HepG2 (cell line): ENCODE measurements at regions not wholly inside any gene's neighbourhood (a gene's known extent, or its start where the extent isn't known, plus 50 kb on each side); places are given as distances from the start of the nearest gene placed in this dataset.

Source experiments
- ATAC-seq: fragments of 200-7000 bp; cut with Tn5 transposase; 3 replicates; pipeline ENCODE4 v1.9.1; 2020; ENCODE audit warnings: mild to moderate bottlenecking, moderate library complexity
- BruUV-seq: library from RNA; stranded (reverse); fragments of 400-500 nt; replicated peaks from 2 replicates; lab custom pipeline; 2021; lab: Mats Ljungman, UMichigan
- CTCF ChIA-PET: fragments of 300-600 bp; formaldehyde crosslinking; extraction: SDS; loops from one replicate; lab custom pipeline; 2021; ENCODE audit warnings: low total read pairs, inconsistent platforms, low intra/inter-chr PET ratio; lab: Yijun Ruan, JAX
- POLR2A ChIA-PET: fragments of 350-600 bp; sonication (Branson Sonifier 250); formaldehyde crosslinking; loops from one replicate; lab custom pipeline; 2020; ENCODE audit warnings: antibody characterized with exemption, inconsistent platforms; lab: Yijun Ruan, JAX
- DNase-seq: peaks from one replicate; pipeline ENCODE4 v3.0.0-alpha.2; 2015; ENCODE audit warnings: low spot score
- FAIRE-seq: peaks from 3 replicates; lab custom pipeline; 2011; peaks lifted over from hg19 to GRCh38; lab: Jason Lieb, UNC
- H2AFZ ChIP-seq: one replicate; pipeline ENCODE4 v1.6.1; 2011; ENCODE audit warnings: low read length, inconsistent platforms
- H3K27ac ChIP-seq: fragments of 300-600 bp; 3 replicates; pipeline ENCODE4 v1.8.0; 2011; ENCODE audit warnings: mixed run types, mild to moderate bottlenecking, mixed read lengths, low read length, inconsistent platforms; ENCODE audit not compliant: insufficient read depth; ENCODE audit errors: extremely low read length
- H3K27me3 ChIP-seq, 2 experiments: fragments of 200-600 bp in 1 of 2; 2 replicates in 1 of 2; 3 replicates in 1 of 2; pipeline versions ENCODE4 v1.6.0 to v1.8.0; 2011; ENCODE audit warnings: low read length in 2 of 2, mild to moderate bottlenecking in 2 of 2, moderate library complexity in 2 of 2, inconsistent platforms in 1 of 2; ENCODE audit not compliant: insufficient read depth in 2 of 2, control insufficient read depth in 1 of 2
- H3K36me3 ChIP-seq, 2 experiments: fragments of 200-600 bp in 1 of 2; replicated peaks in 1 of 2; 2 replicates in 1 of 2; 3 replicates in 1 of 2; pipeline versions ENCODE4 v1.5.1 to v1.8.0; 2011; ENCODE audit warnings: low read length in 2 of 2, inconsistent platforms in 1 of 2; ENCODE audit not compliant: insufficient read depth in 2 of 2, control insufficient read depth in 1 of 2
- H3K4me1 ChIP-seq: 2 replicates; pipeline ENCODE4 v1.5.1; 2012; ENCODE audit warnings: low read length, inconsistent platforms; ENCODE audit not compliant: insufficient read depth
- H3K4me2 ChIP-seq: 2 replicates; pipeline ENCODE4 v1.6.0; 2011; ENCODE audit warnings: low read depth, low read length, inconsistent platforms
- H3K4me3 ChIP-seq, 3 experiments: fragments of 200-600 bp in 1 of 3; sonication (generic), shearing (Covaris generic) in 1 of 3; replicated peaks in 1 of 3; 2 replicates each; pipeline ENCODE4 v1.5.1; 2011 to 2016; ENCODE audit warnings: low read length in 3 of 3, inconsistent platforms in 2 of 3, low read depth in 2 of 3, mild to moderate bottlenecking in 2 of 3, control low read depth in 1 of 3, mixed read lengths in 1 of 3; ENCODE audit not compliant: insufficient read depth in 1 of 3
- H3K79me2 ChIP-seq: one replicate; pipeline ENCODE4 v1.6.1; 2011; ENCODE audit warnings: low read length, inconsistent platforms; ENCODE audit not compliant: insufficient read depth
- H3K9ac ChIP-seq: 2 replicates; pipeline ENCODE4 v1.6.0; 2011; ENCODE audit warnings: mild to moderate bottlenecking, low read depth, low read length, inconsistent platforms; ENCODE audit not compliant: insufficient read depth
- H3K9me3 ChIP-seq: 2 replicates; pipeline ENCODE4 v1.5.1; 2012; ENCODE audit warnings: mild to moderate bottlenecking, low read length
- H4K20me1 ChIP-seq: 2 replicates; pipeline ENCODE4 v1.6.0; 2011; ENCODE audit warnings: inconsistent platforms, mild to moderate bottlenecking, low read length, moderate library complexity; ENCODE audit not compliant: insufficient read depth
- ATRX ChIP-seq: sonication (generic); formaldehyde crosslinking; IDR thresholded peaks from 2 replicates; pipeline ENCODE4 v1.4.0; 2020; ENCODE audit warnings: missing genetic modification reagents, borderline replicate concordance
- CHCHD3 ChIP-seq: sonication (generic); formaldehyde crosslinking; IDR thresholded peaks from 2 replicates; pipeline ENCODE4 v1.8.0; 2022; ENCODE audit warnings: mild to moderate bottlenecking, missing genetic modification reagents, moderate library complexity
- DNMT1 ChIP-seq: sonication (generic); formaldehyde crosslinking; IDR thresholded peaks from 2 replicates; pipeline ENCODE4 v1.5.1; 2020; ENCODE audit warnings: mild to moderate bottlenecking, missing genetic modification reagents
- MIER3 ChIP-seq: IDR thresholded peaks from 2 replicates; pipeline ENCODE4 v1.6.1; 2016; ENCODE audit warnings: missing compliant biosample characterization, borderline replicate concordance
- PHF8 ChIP-seq: sonication (generic); formaldehyde crosslinking; IDR thresholded peaks from 2 replicates; pipeline ENCODE4 v1.5.0; 2020; ENCODE audit warnings: missing genetic modification reagents
- POLR2AphosphoS2 ChIP-seq: IDR thresholded peaks from 2 replicates; pipeline ENCODE4 v1.6.1; 2011; ENCODE audit warnings: low read depth, low read length, improper control_type of control experiment
- YY1 ChIP-seq: IDR thresholded peaks from 2 replicates; pipeline ENCODE4 v1.6.1; 2011; ENCODE audit warnings: low read length, low read depth, moderate library complexity, mild to moderate bottlenecking; ENCODE audit not compliant: insufficient read depth, insufficient replicate concordance
- ZFP41 ChIP-seq: sonication (generic); formaldehyde crosslinking; IDR thresholded peaks from 2 replicates; pipeline ENCODE4 v1.4.0; 2020; ENCODE audit warnings: mild to moderate bottlenecking, missing genetic modification reagents, borderline replicate concordance
- ZNF17 ChIP-seq: sonication (generic); formaldehyde crosslinking; IDR thresholded peaks from 2 replicates; pipeline ENCODE4 v1.5.0; 2020; ENCODE audit warnings: mild to moderate bottlenecking, missing genetic modification reagents
- ZNF274 ChIP-seq: sonication (generic); formaldehyde crosslinking; IDR thresholded peaks from 2 replicates; pipeline ENCODE4 v1.5.1; 2020; ENCODE audit warnings: mild to moderate bottlenecking, missing genetic modification reagents
- ZNF672 ChIP-seq: sonication (generic); formaldehyde crosslinking; IDR thresholded peaks from 2 replicates; pipeline ENCODE4 v1.8.1; 2022; ENCODE audit warnings: missing genetic modification reagents
- WGBS: methylation state at CpG from one replicate; pipeline ENCODE4 v1.1.6; 2017; ENCODE audit warnings: low lambda C conversion rate; 5-methylcytosine and 5-hydroxymethylcytosine counted together
- in situ Hi-C: cut with HindIII; loops from 2 replicates; pipeline ENCODE4 v1.10.0; 2017; ENCODE audit warnings: low pct_unique_long_range_greater_than_20kb; ENCODE audit not compliant: extremely low pct_ligation_motif_present
- intact Hi-C: fragments of 100-400 bp; cut with micrococcal nuclease; formaldehyde crosslinking; loops from one replicate; pipeline ENCODE4 v1.10.0; 2022; ENCODE audit not compliant: unreplicated experiment
- TF ChIP-seq, protein P1 (sequence below): sonication (generic); formaldehyde crosslinking; IDR thresholded peaks from 2 replicates; pipeline ENCODE4 v1.5.1; 2020; ENCODE audit warnings: missing genetic modification reagents, mild to moderate bottlenecking, borderline replicate concordance
- TF ChIP-seq, protein P2 (sequence below): sonication (generic); formaldehyde crosslinking; IDR thresholded peaks from 2 replicates; pipeline ENCODE4 v1.5.0; 2020; ENCODE audit warnings: missing genetic modification reagents, mild to moderate bottlenecking, borderline replicate concordance

DNA sequence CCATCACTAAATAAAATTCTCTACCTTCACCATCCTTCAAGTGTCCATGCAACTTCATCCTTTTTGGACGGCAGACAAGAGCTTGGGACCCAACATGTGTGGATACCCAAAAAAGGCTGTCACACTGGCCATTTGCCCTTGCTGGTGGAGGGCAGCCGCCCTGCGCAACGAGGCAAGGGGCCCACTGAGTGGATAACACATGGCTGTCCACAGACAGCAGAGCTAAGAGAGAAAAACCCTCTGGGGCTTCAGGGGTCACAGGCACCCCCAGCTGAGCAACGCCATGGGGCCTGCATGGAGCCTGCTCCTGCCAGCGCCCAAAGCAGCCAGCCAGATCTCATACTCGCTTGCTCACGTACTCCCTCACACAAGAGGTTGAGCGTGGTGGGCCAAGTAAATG, 205.9 kb upstream of the NREP start:
- no peak for TF ChIP-seq ZFP41 (CRISPR knock-in tag)
- no peak for TF ChIP-seq CHCHD3 (CRISPR knock-in tag)
- TF ChIP-seq POLR2AphosphoS2: no peak
- TF ChIP-seq, protein P1, sequence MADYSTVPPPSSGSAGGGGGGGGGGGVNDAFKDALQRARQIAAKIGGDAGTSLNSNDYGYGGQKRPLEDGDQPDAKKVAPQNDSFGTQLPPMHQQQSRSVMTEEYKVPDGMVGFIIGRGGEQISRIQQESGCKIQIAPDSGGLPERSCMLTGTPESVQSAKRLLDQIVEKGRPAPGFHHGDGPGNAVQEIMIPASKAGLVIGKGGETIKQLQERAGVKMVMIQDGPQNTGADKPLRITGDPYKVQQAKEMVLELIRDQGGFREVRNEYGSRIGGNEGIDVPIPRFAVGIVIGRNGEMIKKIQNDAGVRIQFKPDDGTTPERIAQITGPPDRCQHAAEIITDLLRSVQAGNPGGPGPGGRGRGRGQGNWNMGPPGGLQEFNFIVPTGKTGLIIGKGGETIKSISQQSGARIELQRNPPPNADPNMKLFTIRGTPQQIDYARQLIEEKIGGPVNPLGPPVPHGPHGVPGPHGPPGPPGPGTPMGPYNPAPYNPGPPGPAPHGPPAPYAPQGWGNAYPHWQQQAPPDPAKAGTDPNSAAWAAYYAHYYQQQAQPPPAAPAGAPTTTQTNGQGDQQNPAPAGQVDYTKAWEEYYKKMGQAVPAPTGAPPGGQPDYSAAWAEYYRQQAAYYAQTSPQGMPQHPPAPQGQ: no peak
- TF ChIP-seq, protein P2, sequence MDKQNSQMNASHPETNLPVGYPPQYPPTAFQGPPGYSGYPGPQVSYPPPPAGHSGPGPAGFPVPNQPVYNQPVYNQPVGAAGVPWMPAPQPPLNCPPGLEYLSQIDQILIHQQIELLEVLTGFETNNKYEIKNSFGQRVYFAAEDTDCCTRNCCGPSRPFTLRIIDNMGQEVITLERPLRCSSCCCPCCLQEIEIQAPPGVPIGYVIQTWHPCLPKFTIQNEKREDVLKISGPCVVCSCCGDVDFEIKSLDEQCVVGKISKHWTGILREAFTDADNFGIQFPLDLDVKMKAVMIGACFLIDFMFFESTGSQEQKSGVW (CRISPR knock-in tag): no peak
- no peak for TF ChIP-seq MIER3
- TF ChIP-seq ZNF672 (CRISPR knock-in tag): no peak
- no peak for TF ChIP-seq ZNF17 (CRISPR knock-in tag)
- TF ChIP-seq YY1: no peak
- no peak for TF ChIP-seq ATRX (CRISPR knock-in tag)
- TF ChIP-seq ZNF274: no peak
- no peak for TF ChIP-seq PHF8 (CRISPR knock-in tag)
- TF ChIP-seq DNMT1 (CRISPR knock-in tag): no peak
- Histone ChIP-seq H3K4me1 (no peaks in the 10 kb centered on the region), H3K27ac (no peak overlapping the region), H3K27me3 (no peaks in the 10 kb centered on the region), H3K9ac (no peak overlapping the region), H2AFZ (no peak overlapping the region), H3K79me2 (no peaks in the 10 kb centered on the region), H3K36me3 (no peaks in the 10 kb centered on the region), H3K4me2 (no peak overlapping the region), H3K4me3 (no peak overlapping the region), H3K9me3 (no peaks in the 10 kb centered on the region), H4K20me1 (no peaks in the 10 kb centered on the region)
- ATAC-seq (no peak), DNase-seq (no peak), FAIRE-seq (no peak)
- WGBS: 0% methylated on average over 2 of the region's 9 CpGs
- ChIA-PET POLR2A (no interaction called here), CTCF (no interaction called here)
- intact Hi-C loops: no loop called here
- no TSS peak for BruUV-seq
- in situ Hi-C loops: no loop called here
